ENCODE measurements at regions not wholly inside any gene's neighbourhood (a gene's known extent, or its start where the extent isn't known, plus 50 kb on each side); places are given as distances from the start of the nearest gene placed in this dataset.

GRCh38 chr3:26312816-26313215 is 309.8 kb upstream of the LRRC3B start:
- Histone ChIP-seq H2AFZ (ENCODE audit: low read depth, low read length) (no peak overlapping the region), H3K36me3 (ENCODE audit: control insufficient read depth in 2 of 2, extremely low read depth in 1 of 2, insufficient read depth in 2 of 2, low read length in 2 of 2) (no peaks in the 10 kb centered on the region), H3K4me1 (ENCODE audit: control insufficient read depth, extremely low read depth, insufficient read depth, low read length) (no peaks in the 10 kb centered on the region), H3K4me3 (replicated peaks in 1 of 3; ENCODE audit: insufficient read depth in 1 of 3, low read depth in 1 of 3, low read length in 3 of 3) (no peak overlapping the region), H3K9ac (replicated peaks; ENCODE audit: extremely low read depth, insufficient read depth, low read length) (no peak overlapping the region), H3K4me2 (ENCODE audit: insufficient read depth, low read length) (no peak overlapping the region), H3K79me2 (ENCODE audit: control insufficient read depth, insufficient read depth, low read length) (no peaks in the 10 kb centered on the region), H3K27ac (ENCODE audit: insufficient read depth, low read depth, low read length) (no peak overlapping the region), H3K27me3 (ENCODE audit: control insufficient read depth in 2 of 2, insufficient read depth in 2 of 2, low read length in 2 of 2) (no peaks in the 10 kb centered on the region), H3K9me3 (replicated peaks; ENCODE audit: control insufficient read depth, insufficient read depth, low read length) (no peaks in the 10 kb centered on the region), H4K20me1 (replicated peaks; ENCODE audit: control insufficient read depth, extremely low read depth, insufficient read depth, low read length) (no peaks in the 10 kb centered on the region), H3K9me1 (replicated peaks; ENCODE audit: control insufficient read depth, extremely low read depth, insufficient read depth, low read length) (no peaks in the 10 kb centered on the region)
- CTCF ChIA-PET = no interaction called here
- intact Hi-C loops (cut with micrococcal nuclease) (no loop called here), dilution Hi-C loops (cut with MboI; ENCODE audit: extremely low pct_ligation_motif_present, low sequenced_read_pairs) (no loop called here)
- BruUV-seq (replicated peaks) = no TSS peak
- FAIRE-seq (no peak), DNase-seq (ENCODE audit: low read depth, low spot score) (no peak)
- TF ChIP-seq MYC (IDR thresholded peaks at IDR 0.05; ENCODE audit: low read depth, low read length) (no peak), EZH2 (IDR thresholded peaks at IDR 0.05; ENCODE audit: borderline replicate concordance, low read depth, low read length, severe bottlenecking) (no peak), POLR2A (IDR thresholded peaks at IDR 0.05; ENCODE audit: low read depth, low read length) (no peak), JUN (IDR thresholded peaks at IDR 0.05; ENCODE audit: borderline replicate concordance, insufficient read depth, insufficient read length, low read depth) (no peak), GATA2 (IDR thresholded peaks at IDR 0.05; ENCODE audit: insufficient read depth, insufficient read length, low read depth, low read length) (no peak), CTCF (IDR thresholded peaks at IDR 0.05; ENCODE audit: extremely low read depth in 1 of 2, insufficient read depth in 1 of 2, low read depth in 1 of 2, low read length in 2 of 2) (no peak), FOS (IDR thresholded peaks at IDR 0.05; ENCODE audit: borderline replicate concordance, insufficient read depth, low read length) (no peak), POLR2AphosphoS5 (IDR thresholded peaks at IDR 0.05; ENCODE audit: insufficient read depth, low read depth, low read length) (no peak), MAX (IDR thresholded peaks at IDR 0.05; ENCODE audit: insufficient read depth, insufficient read length) (no peak)
- POLR2A ChIA-PET = no interaction called here

Measured in endothelial cell of umbilical vein (primary cell).